H1 (cell line): ENCODE measurements at regions not wholly inside any gene's neighbourhood (a gene's known extent, or its start where the extent isn't known, plus 50 kb on each side); places are given as distances from the start of the nearest gene placed in this dataset.

Experiments
- CREB1 ChIP-seq: IDR thresholded peaks from 2 replicates; pipeline ENCODE4 v1.6.1; 2012; ENCODE audit warnings: inconsistent platforms
- KDM1A ChIP-seq: fragments of 200-600, 300-600 bp; sonication (generic); IDR thresholded peaks from 2 replicates; pipeline ENCODE4 v1.7.1; 2016; ENCODE audit warnings: mild to moderate bottlenecking, low read length, borderline replicate concordance
- POU5F1 ChIP-seq: IDR thresholded peaks from 2 replicates; pipeline ENCODE4 v1.6.1; 2011; ENCODE audit warnings: low read depth, mild to moderate bottlenecking, low read length, moderate library complexity

DNA sequence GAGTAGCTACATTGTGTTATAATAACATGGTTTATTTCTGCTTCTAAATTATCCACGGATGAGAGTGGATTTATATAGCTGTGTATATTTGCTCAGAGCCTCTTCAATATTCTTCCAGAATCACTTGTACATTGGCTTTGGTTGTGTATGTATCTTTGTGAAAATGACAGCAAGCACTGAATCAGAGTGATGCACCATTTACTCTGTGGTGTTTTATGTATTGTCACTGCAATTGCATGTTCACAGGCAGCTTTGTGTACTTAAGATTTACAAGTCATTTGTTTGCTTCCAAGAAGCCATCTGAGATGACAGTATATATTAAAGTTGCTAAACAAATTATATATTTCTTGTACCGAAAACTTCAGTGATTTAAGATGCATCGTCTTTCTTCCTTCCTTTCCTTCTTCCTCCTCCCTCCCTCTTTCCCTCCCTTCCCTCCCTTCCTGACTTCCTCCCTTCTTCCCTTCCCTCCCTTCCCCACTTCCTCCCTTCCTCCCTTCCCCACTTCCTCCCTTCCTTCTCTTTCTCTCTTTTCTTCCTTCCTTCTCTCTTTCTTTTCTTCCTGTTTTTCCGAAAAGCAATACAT, 362.3 kb upstream of the GOLIM4 start:
- TF ChIP-seq CREB1, result no peak
- no peak for TF ChIP-seq POU5F1
- TF ChIP-seq KDM1A, result no peak
